GM23338 (cell line): ENCODE measurements at regions not wholly inside any gene's neighbourhood (a gene's known extent, or its start where the extent isn't known, plus 50 kb on each side); places are given as distances from the start of the nearest gene placed in this dataset.

ENCODE experiments used
- ATAC-seq: fragments of 200-7000 bp; cut with Tn5 transposase; 3 replicates; pipeline ENCODE4 v1.9.1; 2020
- DNase-seq: peaks from one replicate; pipeline ENCODE4 v3.0.0-alpha.2; 2015; ENCODE audit warnings: low spot score
- H2AFZ ChIP-seq: fragments of 200-600 bp; sonication (generic); 2 replicates; pipeline ENCODE4 v1.8.0; 2016; ENCODE audit warnings: antibody characterized with exemption, mild to moderate bottlenecking, moderate library complexity
- H3F3A ChIP-seq: fragments of 200-600 bp; sonication (generic); replicated peaks from 2 replicates; pipeline ENCODE4 v1.8.0; 2017; ENCODE audit warnings: antibody characterized with exemption, mixed run types, low read depth
- H3K27ac ChIP-seq: fragments of 200-600 bp; sonication (generic); 2 replicates; pipeline ENCODE4 v1.6.1; 2016; ENCODE audit warnings: low read depth
- H3K27me3 ChIP-seq: fragments of 200-600 bp; sonication (generic); 2 replicates; pipeline ENCODE4 v1.8.0; 2016; ENCODE audit warnings: mild to moderate bottlenecking, mixed run types, moderate library complexity; ENCODE audit not compliant: insufficient read depth
- H3K36me3 ChIP-seq: fragments of 200-600 bp; sonication (generic); 2 replicates; pipeline ENCODE4 v1.8.0; 2016; ENCODE audit warnings: mild to moderate bottlenecking; ENCODE audit not compliant: insufficient read depth
- H3K4me1 ChIP-seq: fragments of 200-600 bp; sonication (generic); 2 replicates; pipeline ENCODE4 v1.8.0; 2016; ENCODE audit warnings: mild to moderate bottlenecking, moderate library complexity; ENCODE audit not compliant: insufficient read depth
- H3K4me2 ChIP-seq: fragments of 200-600 bp; sonication (generic); 2 replicates; pipeline ENCODE4 v1.7.1; 2017; ENCODE audit warnings: mixed run types
- H3K4me3 ChIP-seq: fragments of 200-600 bp; sonication (generic); 2 replicates; pipeline ENCODE4 v1.6.1; 2016; ENCODE audit warnings: mixed run types
- H3K79me2 ChIP-seq: fragments of 200-600 bp; sonication (generic); replicated peaks from 2 replicates; pipeline ENCODE4 v1.8.0; 2017; ENCODE audit warnings: mild to moderate bottlenecking; ENCODE audit not compliant: insufficient read depth
- H3K9me2 ChIP-seq: fragments of 200-600 bp; sonication (generic); 2 replicates; pipeline ENCODE4 v1.8.0; 2017; ENCODE audit not compliant: insufficient read depth
- H4K20me1 ChIP-seq: fragments of 200-600 bp; sonication (generic); replicated peaks from 2 replicates; pipeline ENCODE4 v1.8.0; 2017; ENCODE audit warnings: mild to moderate bottlenecking; ENCODE audit not compliant: insufficient read depth
- H3K27ac Mint-ChIP-seq: 2 replicates; pipeline ENCODE4 v1.8.0; 2020; ENCODE audit warnings: inconsistent platforms, mild to moderate bottlenecking, moderate library complexity, mixed read lengths
- H3K27me3 Mint-ChIP-seq: 3 replicates; pipeline ENCODE4 v1.8.0; 2022; ENCODE audit warnings: low read depth, mild to moderate bottlenecking, moderate library complexity, mixed read lengths, inconsistent platforms; ENCODE audit not compliant: insufficient read depth, poor library complexity
- H3K36me3 Mint-ChIP-seq: 3 replicates; pipeline ENCODE4 v1.8.0; 2021; ENCODE audit warnings: low read depth, mild to moderate bottlenecking, inconsistent platforms, moderate library complexity, mixed read lengths
- H3K4me1 Mint-ChIP-seq: 3 replicates; pipeline ENCODE4 v1.8.0; 2020; ENCODE audit warnings: mild to moderate bottlenecking, inconsistent platforms, mixed read lengths
- H3K4me3 Mint-ChIP-seq: 3 replicates; pipeline ENCODE4 v1.8.0; 2021; ENCODE audit warnings: moderate library complexity, mild to moderate bottlenecking, inconsistent platforms, mixed read lengths
- H3K9me3 Mint-ChIP-seq: 3 replicates; pipeline ENCODE4 v1.8.0; 2020; ENCODE audit warnings: moderate library complexity, mild to moderate bottlenecking, inconsistent platforms, mixed read lengths
- CREB1 ChIP-seq: fragments of 250-450 bp; sonication (Bioruptor Pico); IDR thresholded peaks from 2 replicates; pipeline ENCODE4 v1.5.0; 2020; ENCODE audit warnings: low read depth, mild to moderate bottlenecking, moderate library complexity
- EZH2 ChIP-seq: fragments of 200-600 bp; sonication (generic); IDR thresholded peaks from one replicate; pipeline ENCODE4 v1.8.0; 2017; ENCODE audit warnings: antibody characterized with exemption, mild to moderate bottlenecking, low read depth; ENCODE audit not compliant: unreplicated experiment
- EZH2phosphoT487 ChIP-seq: fragments of 200-600 bp; sonication (generic); IDR thresholded peaks from one replicate; pipeline ENCODE4 v1.8.1; 2018; ENCODE audit warnings: antibody characterized with exemption; ENCODE audit not compliant: unreplicated experiment
- JUNB ChIP-seq: IDR thresholded peaks from one replicate; pipeline ENCODE4 v1.6.1; 2016; ENCODE audit warnings: antibody characterized with exemption; ENCODE audit not compliant: unreplicated experiment
- NANOG ChIP-seq: IDR thresholded peaks from 2 replicates; pipeline ENCODE4 v1.6.1; 2016; ENCODE audit warnings: antibody characterized with exemption, borderline replicate concordance
- POLR2AphosphoS5 ChIP-seq: IDR thresholded peaks from 2 replicates; pipeline ENCODE4 v1.6.1; 2016; ENCODE audit warnings: antibody characterized with exemption, low read depth
- STAT1 ChIP-seq: IDR thresholded peaks from one replicate; pipeline ENCODE4 v1.6.1; 2016; ENCODE audit warnings: antibody characterized with exemption; ENCODE audit not compliant: unreplicated experiment
- ZNF114 ChIP-seq: fragments of 250-450 bp; sonication (Bioruptor Pico); IDR thresholded peaks from 2 replicates; pipeline ENCODE4 v1.5.0; 2020; ENCODE audit warnings: mild to moderate bottlenecking, moderate library complexity
- ZNF331 ChIP-seq: fragments of 250-450 bp; sonication (Bioruptor Pico); IDR thresholded peaks from 2 replicates; pipeline ENCODE4 v1.5.0; 2020; ENCODE audit warnings: low read depth, mild to moderate bottlenecking, moderate library complexity
- ZNF462 ChIP-seq: fragments of 250-450 bp; sonication (Bioruptor Pico); IDR thresholded peaks from 2 replicates; pipeline ENCODE4 v1.5.0; 2020; ENCODE audit warnings: mild to moderate bottlenecking, moderate library complexity
- TF ChIP-seq, protein P1 (sequence below), 2 experiments: fragments of 200-600 bp in 1 of 2; sonication (generic) in 1 of 2; conservative IDR thresholded peaks; 2 replicates each; pipeline versions ENCODE4 v1.5.1 to v1.6.1; 2016 to 2017; ENCODE audit warnings: antibody characterized with exemption in 2 of 2, low read depth in 2 of 2, mild to moderate bottlenecking in 2 of 2, moderate library complexity in 1 of 2
- TF ChIP-seq, protein P2 (sequence below): IDR thresholded peaks from one replicate; pipeline ENCODE4 v1.6.1; 2018; ENCODE audit warnings: antibody characterized with exemption; ENCODE audit not compliant: unreplicated experiment
- TF ChIP-seq, protein P3 (sequence below): IDR thresholded peaks from 2 replicates; pipeline ENCODE4 v1.6.1; 2016; ENCODE audit warnings: antibody characterized with exemption

GRCh38 chr10:78225594-78225993 is 191.9 kb downstream of the RPS24 start:
- Histone ChIP-seq H2AFZ (no peak overlapping the region), H3K79me2 (no peaks in the 10 kb centered on the region), H3F3A (no peaks in the 10 kb centered on the region), H3K4me1 (no peaks in the 10 kb centered on the region), H4K20me1 (no peaks in the 10 kb centered on the region), H3K27ac (no peak overlapping the region), H3K4me3 (no peak overlapping the region), H3K9me2 (peaks cover 5% of the 10 kb centered on the region), H3K27me3 (no peaks in the 10 kb centered on the region), H3K36me3 (no peaks in the 10 kb centered on the region), H3K4me2 (no peak overlapping the region)
- Mint-ChIP-seq H3K27ac (no peak overlapping the region), H3K36me3 (no peaks in the 10 kb centered on the region), H3K27me3 (peaks cover 2% of the 10 kb centered on the region), H3K4me1 (no peaks in the 10 kb centered on the region), H3K4me3 (no peak overlapping the region), H3K9me3 (no peaks in the 10 kb centered on the region)
- ATAC-seq (no peak), DNase-seq (no peak)
- TF ChIP-seq EZH2 = no peak
- no peak for TF ChIP-seq CREB1 (CRISPR knock-in tag)
- TF ChIP-seq ZNF114 (CRISPR knock-in tag) = no peak
- TF ChIP-seq ZNF331 = no peak
- no peak for TF ChIP-seq EZH2phosphoT487
- TF ChIP-seq, protein P1, sequence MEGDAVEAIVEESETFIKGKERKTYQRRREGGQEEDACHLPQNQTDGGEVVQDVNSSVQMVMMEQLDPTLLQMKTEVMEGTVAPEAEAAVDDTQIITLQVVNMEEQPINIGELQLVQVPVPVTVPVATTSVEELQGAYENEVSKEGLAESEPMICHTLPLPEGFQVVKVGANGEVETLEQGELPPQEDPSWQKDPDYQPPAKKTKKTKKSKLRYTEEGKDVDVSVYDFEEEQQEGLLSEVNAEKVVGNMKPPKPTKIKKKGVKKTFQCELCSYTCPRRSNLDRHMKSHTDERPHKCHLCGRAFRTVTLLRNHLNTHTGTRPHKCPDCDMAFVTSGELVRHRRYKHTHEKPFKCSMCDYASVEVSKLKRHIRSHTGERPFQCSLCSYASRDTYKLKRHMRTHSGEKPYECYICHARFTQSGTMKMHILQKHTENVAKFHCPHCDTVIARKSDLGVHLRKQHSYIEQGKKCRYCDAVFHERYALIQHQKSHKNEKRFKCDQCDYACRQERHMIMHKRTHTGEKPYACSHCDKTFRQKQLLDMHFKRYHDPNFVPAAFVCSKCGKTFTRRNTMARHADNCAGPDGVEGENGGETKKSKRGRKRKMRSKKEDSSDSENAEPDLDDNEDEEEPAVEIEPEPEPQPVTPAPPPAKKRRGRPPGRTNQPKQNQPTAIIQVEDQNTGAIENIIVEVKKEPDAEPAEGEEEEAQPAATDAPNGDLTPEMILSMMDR (conservative IDR thresholded peaks at IDR 0.05; ENCODE audit: low read depth in 2 of 2) = no peak
- TF ChIP-seq STAT1 = no peak
- TF ChIP-seq JUNB = no peak
- TF ChIP-seq, protein P2, sequence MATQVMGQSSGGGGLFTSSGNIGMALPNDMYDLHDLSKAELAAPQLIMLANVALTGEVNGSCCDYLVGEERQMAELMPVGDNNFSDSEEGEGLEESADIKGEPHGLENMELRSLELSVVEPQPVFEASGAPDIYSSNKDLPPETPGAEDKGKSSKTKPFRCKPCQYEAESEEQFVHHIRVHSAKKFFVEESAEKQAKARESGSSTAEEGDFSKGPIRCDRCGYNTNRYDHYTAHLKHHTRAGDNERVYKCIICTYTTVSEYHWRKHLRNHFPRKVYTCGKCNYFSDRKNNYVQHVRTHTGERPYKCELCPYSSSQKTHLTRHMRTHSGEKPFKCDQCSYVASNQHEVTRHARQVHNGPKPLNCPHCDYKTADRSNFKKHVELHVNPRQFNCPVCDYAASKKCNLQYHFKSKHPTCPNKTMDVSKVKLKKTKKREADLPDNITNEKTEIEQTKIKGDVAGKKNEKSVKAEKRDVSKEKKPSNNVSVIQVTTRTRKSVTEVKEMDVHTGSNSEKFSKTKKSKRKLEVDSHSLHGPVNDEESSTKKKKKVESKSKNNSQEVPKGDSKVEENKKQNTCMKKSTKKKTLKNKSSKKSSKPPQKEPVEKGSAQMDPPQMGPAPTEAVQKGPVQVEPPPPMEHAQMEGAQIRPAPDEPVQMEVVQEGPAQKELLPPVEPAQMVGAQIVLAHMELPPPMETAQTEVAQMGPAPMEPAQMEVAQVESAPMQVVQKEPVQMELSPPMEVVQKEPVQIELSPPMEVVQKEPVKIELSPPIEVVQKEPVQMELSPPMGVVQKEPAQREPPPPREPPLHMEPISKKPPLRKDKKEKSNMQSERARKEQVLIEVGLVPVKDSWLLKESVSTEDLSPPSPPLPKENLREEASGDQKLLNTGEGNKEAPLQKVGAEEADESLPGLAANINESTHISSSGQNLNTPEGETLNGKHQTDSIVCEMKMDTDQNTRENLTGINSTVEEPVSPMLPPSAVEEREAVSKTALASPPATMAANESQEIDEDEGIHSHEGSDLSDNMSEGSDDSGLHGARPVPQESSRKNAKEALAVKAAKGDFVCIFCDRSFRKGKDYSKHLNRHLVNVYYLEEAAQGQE = no peak
- TF ChIP-seq NANOG = no peak
- TF ChIP-seq ZNF462 = no peak
- TF ChIP-seq POLR2AphosphoS5 = no peak
- TF ChIP-seq, protein P3, sequence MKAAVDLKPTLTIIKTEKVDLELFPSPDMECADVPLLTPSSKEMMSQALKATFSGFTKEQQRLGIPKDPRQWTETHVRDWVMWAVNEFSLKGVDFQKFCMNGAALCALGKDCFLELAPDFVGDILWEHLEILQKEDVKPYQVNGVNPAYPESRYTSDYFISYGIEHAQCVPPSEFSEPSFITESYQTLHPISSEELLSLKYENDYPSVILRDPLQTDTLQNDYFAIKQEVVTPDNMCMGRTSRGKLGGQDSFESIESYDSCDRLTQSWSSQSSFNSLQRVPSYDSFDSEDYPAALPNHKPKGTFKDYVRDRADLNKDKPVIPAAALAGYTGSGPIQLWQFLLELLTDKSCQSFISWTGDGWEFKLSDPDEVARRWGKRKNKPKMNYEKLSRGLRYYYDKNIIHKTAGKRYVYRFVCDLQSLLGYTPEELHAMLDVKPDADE = no peak
